ENCODE measurements at regions not wholly inside any gene's neighbourhood (a gene's known extent, or its start where the extent isn't known, plus 50 kb on each side); places are given as distances from the start of the nearest gene placed in this dataset.

DNA sequence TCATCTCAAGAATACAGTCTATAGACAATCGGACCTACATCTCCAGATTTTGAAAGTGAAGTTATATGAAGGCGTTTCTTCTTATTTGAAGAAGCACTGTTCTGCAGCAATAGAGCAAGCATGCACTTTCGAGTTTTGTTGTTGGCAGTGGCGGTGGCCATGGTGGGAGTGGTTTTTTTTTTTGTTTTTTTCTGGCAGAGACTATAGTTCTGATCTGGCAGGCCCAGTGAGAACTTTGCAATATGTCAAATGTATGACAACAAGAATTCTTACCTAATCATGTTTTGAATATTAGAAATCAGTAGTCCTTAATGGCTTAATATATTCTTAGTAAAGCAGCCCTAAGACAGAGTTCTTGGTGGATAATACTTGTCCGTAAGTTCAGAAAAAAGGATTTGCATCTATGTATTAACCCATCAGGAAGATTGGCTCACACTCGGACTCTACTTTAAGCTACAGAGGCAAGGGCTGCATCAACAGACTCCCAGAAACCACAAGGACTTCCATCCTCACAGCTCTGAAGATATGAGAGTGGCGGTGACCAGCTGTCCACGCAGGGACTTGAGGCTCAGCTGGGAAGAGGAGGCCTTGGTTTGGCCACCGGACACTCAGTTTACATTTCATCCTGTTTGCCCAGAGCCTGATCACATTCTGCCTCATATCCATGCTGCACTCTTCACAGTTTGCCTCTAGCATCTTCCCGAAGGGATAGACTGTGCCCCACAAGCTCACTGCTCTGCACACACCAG lies 124.1 kb upstream of the THBS1 start:
- TF ChIP-seq, protein P1, sequence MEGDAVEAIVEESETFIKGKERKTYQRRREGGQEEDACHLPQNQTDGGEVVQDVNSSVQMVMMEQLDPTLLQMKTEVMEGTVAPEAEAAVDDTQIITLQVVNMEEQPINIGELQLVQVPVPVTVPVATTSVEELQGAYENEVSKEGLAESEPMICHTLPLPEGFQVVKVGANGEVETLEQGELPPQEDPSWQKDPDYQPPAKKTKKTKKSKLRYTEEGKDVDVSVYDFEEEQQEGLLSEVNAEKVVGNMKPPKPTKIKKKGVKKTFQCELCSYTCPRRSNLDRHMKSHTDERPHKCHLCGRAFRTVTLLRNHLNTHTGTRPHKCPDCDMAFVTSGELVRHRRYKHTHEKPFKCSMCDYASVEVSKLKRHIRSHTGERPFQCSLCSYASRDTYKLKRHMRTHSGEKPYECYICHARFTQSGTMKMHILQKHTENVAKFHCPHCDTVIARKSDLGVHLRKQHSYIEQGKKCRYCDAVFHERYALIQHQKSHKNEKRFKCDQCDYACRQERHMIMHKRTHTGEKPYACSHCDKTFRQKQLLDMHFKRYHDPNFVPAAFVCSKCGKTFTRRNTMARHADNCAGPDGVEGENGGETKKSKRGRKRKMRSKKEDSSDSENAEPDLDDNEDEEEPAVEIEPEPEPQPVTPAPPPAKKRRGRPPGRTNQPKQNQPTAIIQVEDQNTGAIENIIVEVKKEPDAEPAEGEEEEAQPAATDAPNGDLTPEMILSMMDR (IDR thresholded peaks at IDR 0.05): no peak
- TF ChIP-seq EP300 (IDR thresholded peaks at IDR 0.05; ENCODE audit: low read depth) (no peak), POLR2AphosphoS5 (IDR thresholded peaks at IDR 0.05) (no peak), POLR2A (IDR thresholded peaks at IDR 0.05) (no peak)

Measured in transverse colon (tissue), 4 donors.